IMR-90 (cell line): ENCODE measurements at regions not wholly inside any gene's neighbourhood (a gene's known extent, or its start where the extent isn't known, plus 50 kb on each side); places are given as distances from the start of the nearest gene placed in this dataset.

Source experiments
- ATAC-seq: fragments of 200-7000 bp; cut with Tn5 transposase; 2 replicates; pipeline ENCODE4 v1.9.1; 2020; ENCODE audit warnings: low read depth, mild to moderate bottlenecking, moderate library complexity
- BruUV-seq: library from RNA; stranded (reverse); fragments of 400-500 nt; replicated peaks from 2 replicates; lab custom pipeline; 2021; lab: Mats Ljungman, UMichigan
- CTCF ChIA-PET: fragments of 300-600 bp; formaldehyde crosslinking; extraction: SDS; loops from one replicate; lab custom pipeline; 2021; ENCODE audit warnings: antibody characterized with exemption; lab: Yijun Ruan, JAX
- POLR2A ChIA-PET: fragments of 300-600 bp; sonication (Branson Sonifier 250); formaldehyde crosslinking; loops from one replicate; lab custom pipeline; 2022; ENCODE audit warnings: antibody characterized with exemption; ENCODE audit not compliant: unreplicated experiment; lab: Charles Lee
- DNase-seq: peaks from one replicate; pipeline ENCODE4 v3.0.0; 2013
- H2AFZ ChIP-seq: replicated peaks from 2 replicates; pipeline ENCODE3; 2013; ENCODE audit warnings: low read length, mild to moderate bottlenecking; ENCODE audit not compliant: poor library complexity
- H2AK5ac ChIP-seq: 2 replicates; pipeline ENCODE4 v1.6.1; 2013; ENCODE audit warnings: low read depth, low read length, inconsistent platforms
- H2AK9ac ChIP-seq: replicated peaks from 2 replicates; pipeline ENCODE3; 2013; ENCODE audit warnings: mild to moderate bottlenecking, low read depth, low read length, moderate library complexity; ENCODE audit not compliant: poor library complexity
- H2BK120ac ChIP-seq: 2 replicates; pipeline ENCODE4 v1.6.1; 2013; ENCODE audit warnings: low read depth, low read length, inconsistent platforms
- H2BK15ac ChIP-seq: 3 replicates; pipeline ENCODE4 v1.6.1; 2013; ENCODE audit warnings: low read depth, low read length, inconsistent platforms
- H2BK20ac ChIP-seq: 2 replicates; pipeline ENCODE4 v1.6.1; 2013; ENCODE audit warnings: low read depth, mild to moderate bottlenecking, inconsistent platforms, low read length, moderate library complexity
- H2BK5ac ChIP-seq: 2 replicates; pipeline ENCODE4 v1.6.1; 2013; ENCODE audit warnings: mild to moderate bottlenecking, low read depth, low read length, inconsistent platforms; ENCODE audit not compliant: poor library complexity, severe bottlenecking
- H3K14ac ChIP-seq: replicated peaks from 2 replicates; pipeline ENCODE4 v1.6.1; 2013; ENCODE audit warnings: low read depth, low read length, inconsistent platforms
- H3K18ac ChIP-seq: 2 replicates; pipeline ENCODE4 v1.6.1; 2013; ENCODE audit warnings: low read depth, low read length, control low read depth
- H3K23ac ChIP-seq: 2 replicates; pipeline ENCODE4 v1.6.1; 2013; ENCODE audit warnings: low read depth, low read length, inconsistent platforms
- H3K27ac ChIP-seq: 2 replicates; pipeline ENCODE4 v1.5.1; 2013; ENCODE audit warnings: mild to moderate bottlenecking, control low read depth, low read length; ENCODE audit not compliant: insufficient read depth
- H3K27me3 ChIP-seq: 2 replicates; pipeline ENCODE4 v1.6.1; 2013; ENCODE audit warnings: low read length; ENCODE audit not compliant: control insufficient read depth, insufficient read depth
- H3K36me3 ChIP-seq: 2 replicates; pipeline ENCODE4 v1.6.1; 2013; ENCODE audit warnings: low read length, mixed read lengths; ENCODE audit not compliant: control insufficient read depth, insufficient read depth
- H3K4ac ChIP-seq: 2 replicates; pipeline ENCODE4 v1.6.1; 2013; ENCODE audit warnings: low read depth, low read length, inconsistent platforms
- H3K4me1 ChIP-seq: 2 replicates; pipeline ENCODE4 v1.6.1; 2013; ENCODE audit warnings: low read length, mixed read lengths; ENCODE audit not compliant: control insufficient read depth, insufficient read depth
- H3K4me2 ChIP-seq: 2 replicates; pipeline ENCODE4 v1.6.1; 2013; ENCODE audit warnings: low read depth, mild to moderate bottlenecking, control low read depth, low read length, moderate library complexity
- H3K4me3 ChIP-seq: 2 replicates; pipeline ENCODE4 v1.5.1; 2013; ENCODE audit warnings: low read depth, mild to moderate bottlenecking, control low read depth, low read length, moderate library complexity; ENCODE audit not compliant: insufficient read depth
- H3K56ac ChIP-seq: 2 replicates; pipeline ENCODE4 v1.6.1; 2013; ENCODE audit warnings: low read length, inconsistent platforms; ENCODE audit not compliant: insufficient read depth; ENCODE audit errors: extremely low read depth
- H3K79me1 ChIP-seq, 2 experiments: 2 replicates each; pipeline ENCODE4 v1.6.1; 2013; ENCODE audit warnings: low read length in 2 of 2, inconsistent platforms in 1 of 2, low read depth in 1 of 2
- H3K9ac ChIP-seq: 2 replicates; pipeline ENCODE4 v1.6.1; 2013; ENCODE audit warnings: low read depth, low read length, control low read depth
- H3K9me1 ChIP-seq: 2 replicates; pipeline ENCODE4 v1.6.1; 2013; ENCODE audit warnings: low read length, inconsistent platforms; ENCODE audit not compliant: insufficient read depth
- H3K9me3 ChIP-seq: 2 replicates; pipeline ENCODE4 v1.6.1; 2013; ENCODE audit warnings: low read length; ENCODE audit not compliant: control insufficient read depth, insufficient read depth
- H4K20me1 ChIP-seq: 2 replicates; pipeline ENCODE4 v1.6.1; 2013; ENCODE audit warnings: low read length, inconsistent platforms; ENCODE audit not compliant: insufficient read depth
- H4K5ac ChIP-seq: 2 replicates; pipeline ENCODE4 v1.6.1; 2013; ENCODE audit warnings: mild to moderate bottlenecking, low read depth, low read length, control low read depth
- H4K8ac ChIP-seq, 2 experiments: 2 replicates each; pipeline ENCODE4 v1.6.1; 2013; ENCODE audit warnings: low read depth in 2 of 2, low read length in 2 of 2, control low read depth in 1 of 2, inconsistent platforms in 1 of 2
- H4K91ac ChIP-seq: 2 replicates; pipeline ENCODE4 v1.6.1; 2013; ENCODE audit warnings: low read depth, low read length, inconsistent platforms; ENCODE audit not compliant: insufficient read depth
- BHLHE40 ChIP-seq: fragments of 150-350 bp; IDR thresholded peaks from 2 replicates; pipeline ENCODE4 v1.6.1; 2016; ENCODE audit warnings: mild to moderate bottlenecking, low read depth, low read length
- CEBPB ChIP-seq: IDR thresholded peaks from 2 replicates; pipeline ENCODE4 v1.6.1; 2012; ENCODE audit warnings: low read depth, low read length, improper control_type of control experiment
- CHD1 ChIP-seq: IDR thresholded peaks from 2 replicates; pipeline ENCODE4 v1.6.1; 2012; ENCODE audit warnings: low read depth, low read length, improper control_type of control experiment
- CTCF ChIP-seq: conservative IDR thresholded peaks from 2 replicates; pipeline ENCODE4 v1.5.1; 2012; ENCODE audit warnings: mild to moderate bottlenecking, low read depth, low read length, improper control_type of control experiment
- ELK1 ChIP-seq: fragments of 150-350 bp; IDR thresholded peaks from 2 replicates; pipeline ENCODE4 v1.6.1; 2016; ENCODE audit warnings: low read depth, mild to moderate bottlenecking, low read length, moderate library complexity, borderline replicate concordance
- FOS ChIP-seq: fragments of 150-350 bp; IDR thresholded peaks from 2 replicates; pipeline ENCODE4 v1.6.1; 2016; ENCODE audit warnings: low read depth, low read length
- MAFK ChIP-seq: IDR thresholded peaks from 2 replicates; pipeline ENCODE4 v1.6.1; 2012; ENCODE audit warnings: low read depth, low read length, improper control_type of control experiment
- MAZ ChIP-seq: IDR thresholded peaks from 2 replicates; pipeline ENCODE4 v1.6.1; 2012; ENCODE audit warnings: low read depth, mild to moderate bottlenecking, low read length, improper control_type of control experiment, moderate library complexity, borderline replicate concordance
- MXI1 ChIP-seq: IDR thresholded peaks from 2 replicates; pipeline ENCODE4 v1.6.1; 2012; ENCODE audit warnings: low read depth, mild to moderate bottlenecking, low read length, moderate library complexity, borderline replicate concordance
- NFE2L2 ChIP-seq: fragments of 150-350 bp; IDR thresholded peaks from 2 replicates; pipeline ENCODE4 v1.6.1; 2016; ENCODE audit warnings: low read depth, mild to moderate bottlenecking, low read length
- POLR2A ChIP-seq: IDR thresholded peaks from 2 replicates; pipeline ENCODE4 v1.6.1; 2012; ENCODE audit warnings: mild to moderate bottlenecking, low read depth, low read length
- RAD21 ChIP-seq: IDR thresholded peaks from 2 replicates; pipeline ENCODE4 v1.6.1; 2012; ENCODE audit warnings: low read length, improper control_type of control experiment
- RCOR1 ChIP-seq: IDR thresholded peaks from 2 replicates; pipeline ENCODE4 v1.6.1; 2012; ENCODE audit warnings: mild to moderate bottlenecking, low read length, improper control_type of control experiment; ENCODE audit not compliant: insufficient replicate concordance
- RFX5 ChIP-seq: IDR thresholded peaks from 2 replicates; pipeline ENCODE4 v1.8.0; 2012; ENCODE audit warnings: low read depth, mild to moderate bottlenecking, low read length, moderate library complexity
- SMC3 ChIP-seq: fragments of 150-350 bp; IDR thresholded peaks from 2 replicates; pipeline ENCODE4 v1.6.1; 2016; ENCODE audit warnings: low read depth, mild to moderate bottlenecking, antibody characterized with exemption, low read length, moderate library complexity
- USF2 ChIP-seq: fragments of 150-350 bp; IDR thresholded peaks from 2 replicates; pipeline ENCODE4 v1.6.1; 2017; ENCODE audit warnings: mild to moderate bottlenecking, antibody characterized with exemption, low read length, low read depth
- WGBS, 2 experiments: methylation state at CpG; one replicate each; pipeline versions ENCODE4 v1.1.5 to v1.1.7; 2013; ENCODE audit warnings: missing lambda C conversion rate in 2 of 2; ENCODE audit not compliant: insufficient read length in 1 of 2; ENCODE audit errors: extremely low coverage in 2 of 2; 5-methylcytosine and 5-hydroxymethylcytosine counted together
- dilution Hi-C: fragments of 300-500 bp; cut with HindIII; formaldehyde crosslinking; loops from one replicate; pipeline ENCODE4 v1.14.3; 2018; ENCODE audit warnings: low sequenced_read_pairs; ENCODE audit not compliant: unreplicated experiment
- in situ Hi-C: fragments of 300-500 bp; cut with MboI; formaldehyde crosslinking; loops from 3 replicates; pipeline ENCODE4 v1.14.3; 2019; ENCODE audit warnings: low sequenced_read_pairs, inconsistent platforms, mixed read lengths
- intact Hi-C: fragments of 100-400 bp; cut with micrococcal nuclease; formaldehyde crosslinking; loops from 2 replicates; pipeline ENCODE4 v1.10.0; 2022

DNA sequence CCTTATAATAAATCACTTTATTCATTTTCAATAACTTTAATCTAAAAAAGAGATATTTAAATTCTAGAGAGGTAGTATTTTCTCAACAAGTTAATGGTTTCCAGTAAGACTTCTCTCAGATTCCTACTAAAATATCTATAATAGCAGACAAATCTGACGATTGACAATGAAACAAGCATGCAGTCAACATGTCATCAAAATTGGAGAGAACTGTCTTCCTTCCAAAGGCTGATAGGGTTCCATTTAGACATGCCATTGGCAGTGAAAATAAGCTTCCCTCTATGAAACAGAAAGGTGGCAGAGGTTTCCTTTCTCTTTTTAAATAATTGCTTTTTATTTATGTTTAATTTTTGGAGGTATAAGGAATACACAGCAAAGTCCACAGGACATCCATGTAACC is 217.1 kb downstream of the POM121L12 start:
- dilution Hi-C loops (no loop called here), in situ Hi-C loops (no loop called here), intact Hi-C loops (no loop called here)
- H3K27ac ChIP-seq, result no peak overlapping the region
- H2AK9ac ChIP-seq, result no peak overlapping the region
- ATAC-seq (no peak), DNase-seq (no peak)
- H2AFZ ChIP-seq, result no peak overlapping the region
- no peak overlapping the region for H3K14ac ChIP-seq
- H3K23ac ChIP-seq, result no peak overlapping the region
- H2BK15ac ChIP-seq, result no peak overlapping the region
- no peak overlapping the region for H2BK20ac ChIP-seq
- no peaks in the 10 kb centered on the region for H3K27me3 ChIP-seq
- no peak overlapping the region for H4K5ac ChIP-seq
- H3K79me1 ChIP-seq, result no peaks in the 10 kb centered on the region
- H3K56ac ChIP-seq, result no peak overlapping the region
- no peak overlapping the region for H2BK5ac ChIP-seq
- no peak overlapping the region for H4K8ac ChIP-seq
- H4K91ac ChIP-seq, result no peak overlapping the region
- H3K18ac ChIP-seq, result no peak overlapping the region
- H3K9me1 ChIP-seq, result no peaks in the 10 kb centered on the region
- H3K9ac ChIP-seq, result no peak overlapping the region
- H3K4ac ChIP-seq, result no peak overlapping the region
- BruUV-seq, result no TSS peak
- no peak overlapping the region for H2BK120ac ChIP-seq
- TF ChIP-seq MAZ, result no peak
- no peak for TF ChIP-seq RCOR1
- no peak for TF ChIP-seq BHLHE40
- TF ChIP-seq CTCF, result no peak
- TF ChIP-seq CHD1, result no peak
- TF ChIP-seq FOS, result no peak
- TF ChIP-seq ELK1, result no peak
- TF ChIP-seq MXI1, result no peak
- TF ChIP-seq CEBPB, result no peak
- TF ChIP-seq RAD21, result no peak
- no peak for TF ChIP-seq USF2
- TF ChIP-seq RFX5, result no peak
- no peak for TF ChIP-seq NFE2L2
- no peak for TF ChIP-seq MAFK
- TF ChIP-seq SMC3, result no peak
- no peak for TF ChIP-seq POLR2A
- no peak overlapping the region for H2AK5ac ChIP-seq
- H3K9me3 ChIP-seq, result peaks cover 12% of the 10 kb centered on the region
- ChIA-PET POLR2A (no interaction called here), CTCF (no interaction called here)
- H3K4me1 ChIP-seq, result no peaks in the 10 kb centered on the region
- no peak overlapping the region for H3K4me2 ChIP-seq
- no peaks in the 10 kb centered on the region for H4K20me1 ChIP-seq
- H3K4me3 ChIP-seq, result no peak overlapping the region
- WGBS, 2 experiments, result no CpG with 5 or more reads among the region's 1 CpG
- H3K36me3 ChIP-seq, result no peaks in the 10 kb centered on the region
